H1 (cell line): ENCODE measurements at regions not wholly inside any gene's neighbourhood (a gene's known extent, or its start where the extent isn't known, plus 50 kb on each side); places are given as distances from the start of the nearest gene placed in this dataset.

ENCODE experiments used
- CTCF ChIA-PET: fragments of 300-600 bp; sonication (Branson Sonifier 250); formaldehyde crosslinking; loops from one replicate; lab custom pipeline; 2021; ENCODE audit not compliant: partially characterized antibody; lab: Charles Lee
- POLR2A ChIA-PET: fragments of 300-600 bp; sonication (Branson Sonifier 250); formaldehyde crosslinking; loops from one replicate; lab custom pipeline; 2021; ENCODE audit warnings: inconsistent platforms; ENCODE audit not compliant: partially characterized antibody; lab: Charles Lee
- DNase-seq, 2 experiments: peaks; one replicate each; pipeline versions ENCODE4 v3.0.0 to v3.0.0-alpha.2; 2010 to 2022; ENCODE audit warnings: low spot score in 2 of 2, low read depth in 1 of 2, mixed read lengths in 1 of 2
- FAIRE-seq: peaks from 2 replicates; lab custom pipeline; 2011; peaks lifted over from hg19 to GRCh38; lab: Jason Lieb, UNC
- H2AFZ ChIP-seq: 2 replicates; pipeline ENCODE4 v1.8.1; 2012; ENCODE audit warnings: low read length, inconsistent platforms
- H2AK5ac ChIP-seq: 2 replicates; pipeline ENCODE4 v1.6.1; 2013; ENCODE audit warnings: low read depth, low read length
- H2BK120ac ChIP-seq: replicated peaks from 2 replicates; pipeline ENCODE3; 2013; ENCODE audit warnings: low read depth, low read length, inconsistent platforms
- H2BK12ac ChIP-seq: 2 replicates; pipeline ENCODE4 v1.6.1; 2013; ENCODE audit warnings: low read depth, low read length
- H2BK15ac ChIP-seq: 2 replicates; pipeline ENCODE4 v1.6.1; 2013; ENCODE audit warnings: low read length
- H2BK20ac ChIP-seq: 2 replicates; pipeline ENCODE4 v1.6.1; 2013; ENCODE audit warnings: low read length
- H2BK5ac ChIP-seq: 2 replicates; pipeline ENCODE4 v1.6.1; 2013; ENCODE audit warnings: low read depth, low read length
- H3K14ac ChIP-seq: 2 replicates; pipeline ENCODE4 v1.6.1; 2013; ENCODE audit warnings: inconsistent platforms; ENCODE audit not compliant: insufficient read length
- H3K18ac ChIP-seq: 2 replicates; pipeline ENCODE4 v1.6.1; 2013; ENCODE audit warnings: low read length; ENCODE audit errors: extremely low read depth
- H3K23ac ChIP-seq: 2 replicates; pipeline ENCODE4 v1.6.1; 2013; ENCODE audit warnings: inconsistent platforms; ENCODE audit not compliant: insufficient read length
- H3K23me2 ChIP-seq: 2 replicates; pipeline ENCODE4 v1.6.1; 2013; ENCODE audit warnings: low read depth, low read length
- H3K27ac ChIP-seq: 2 replicates; pipeline ENCODE4 v1.6.1; 2011; ENCODE audit warnings: low read depth, low read length, inconsistent platforms
- H3K27me3 ChIP-seq, 4 experiments: replicated peaks in 1 of 4; 1 replicate in 1 of 4; 2 replicates in 3 of 4; pipeline versions ENCODE4 v1.6.1 to v1.8.1; 2011 to 2013; ENCODE audit warnings: low read length in 3 of 4, mild to moderate bottlenecking in 3 of 4, inconsistent platforms in 2 of 4, mixed read lengths in 2 of 4, moderate library complexity in 1 of 4; ENCODE audit not compliant: control insufficient read depth in 3 of 4, insufficient read depth in 3 of 4; ENCODE audit errors: extremely low read depth in 1 of 4
- H3K36me3 ChIP-seq, 4 experiments: 2 replicates each; pipeline versions ENCODE4 v1.6.1 to v1.8.1; 2011 to 2013; ENCODE audit warnings: mild to moderate bottlenecking in 4 of 4, low read length in 3 of 4, moderate library complexity in 2 of 4, control low read depth in 1 of 4, inconsistent platforms in 1 of 4; ENCODE audit not compliant: insufficient read depth in 4 of 4, control insufficient read depth in 2 of 4
- H3K4ac ChIP-seq: replicated peaks from 2 replicates; pipeline ENCODE3; 2013; ENCODE audit warnings: low read length, low read depth, mixed read lengths, inconsistent platforms; ENCODE audit not compliant: insufficient read length
- H3K4me1 ChIP-seq, 4 experiments: replicated peaks in 1 of 4; 1 replicate in 1 of 4; 2 replicates in 3 of 4; pipeline versions ENCODE4 v1.6.1 to v1.8.1; 2011 to 2013; ENCODE audit warnings: low read length in 3 of 4, inconsistent platforms in 2 of 4, mixed read lengths in 1 of 4; ENCODE audit not compliant: insufficient read depth in 4 of 4, control insufficient read depth in 3 of 4
- H3K4me2 ChIP-seq, 2 experiments: 2 replicates each; pipeline versions ENCODE4 v1.6.1 to v1.8.1; 2011 to 2013; ENCODE audit warnings: low read depth in 2 of 2, low read length in 2 of 2, control low read depth in 1 of 2, inconsistent platforms in 1 of 2, mild to moderate bottlenecking in 1 of 2; ENCODE audit not compliant: insufficient read depth in 1 of 2
- H3K4me3 ChIP-seq, 4 experiments: fragments of 200-600, 300-600 bp in 1 of 4; sonication (generic), shearing (Covaris generic), sonication (Bioruptor Twin) in 1 of 4; 2 replicates each; pipeline versions ENCODE4 v1.5.1 to v1.8.1; 2011 to 2016; ENCODE audit warnings: low read length in 4 of 4, low read depth in 3 of 4, control low read depth in 2 of 4, inconsistent platforms in 2 of 4, mild to moderate bottlenecking in 2 of 4, mixed read lengths in 1 of 4, moderate library complexity in 1 of 4; ENCODE audit not compliant: insufficient read depth in 2 of 4; ENCODE audit errors: extremely low read depth in 1 of 4
- H3K56ac ChIP-seq: replicated peaks from 2 replicates; pipeline ENCODE3; 2013; ENCODE audit warnings: low read depth, mild to moderate bottlenecking, mixed read lengths, low read length, inconsistent platforms; ENCODE audit not compliant: insufficient read length
- H3K79me1 ChIP-seq: 2 replicates; pipeline ENCODE4 v1.6.1; 2013; ENCODE audit warnings: low read depth, low read length, control low read depth
- H3K79me2 ChIP-seq, 2 experiments: 2 replicates each; pipeline versions ENCODE4 v1.6.1 to v1.8.1; 2012 to 2013; ENCODE audit warnings: low read length in 2 of 2, mild to moderate bottlenecking in 2 of 2, inconsistent platforms in 1 of 2; ENCODE audit not compliant: insufficient read depth in 2 of 2, control insufficient read depth in 1 of 2
- H3K9ac ChIP-seq, 4 experiments: replicated peaks in 1 of 4; 1 replicate in 1 of 4; 2 replicates in 3 of 4; pipeline versions ENCODE4 v1.6.1 to v1.8.1; 2011 to 2013; ENCODE audit warnings: low read depth in 3 of 4, low read length in 3 of 4, control low read depth in 2 of 4, mild to moderate bottlenecking in 2 of 4, moderate library complexity in 2 of 4, inconsistent platforms in 1 of 4; ENCODE audit errors: extremely low read depth in 1 of 4
- H3K9me3 ChIP-seq, 2 experiments: 2 replicates each; pipeline versions ENCODE4 v1.6.1 to v1.8.1; 2012 to 2013; ENCODE audit warnings: mild to moderate bottlenecking in 2 of 2, moderate library complexity in 2 of 2, control low read depth in 1 of 2, inconsistent platforms in 1 of 2, low read depth in 1 of 2, low read length in 1 of 2, mixed read lengths in 1 of 2; ENCODE audit not compliant: insufficient read depth in 2 of 2
- H4K20me1 ChIP-seq, 2 experiments: replicated peaks in 1 of 2; 2 replicates each; pipeline versions ENCODE3 to v1.8.1; 2011 to 2013; ENCODE audit warnings: inconsistent platforms in 2 of 2, low read length in 2 of 2, mild to moderate bottlenecking in 1 of 2; ENCODE audit not compliant: insufficient read depth in 2 of 2, control insufficient read depth in 1 of 2
- H4K5ac ChIP-seq: 2 replicates; pipeline ENCODE4 v1.6.1; 2013; ENCODE audit warnings: low read length, low read depth, mixed read lengths, inconsistent platforms; ENCODE audit not compliant: insufficient read length
- H4K8ac ChIP-seq: 2 replicates; pipeline ENCODE4 v1.8.0; 2013; ENCODE audit warnings: mild to moderate bottlenecking, moderate library complexity, low read length, inconsistent platforms; ENCODE audit not compliant: insufficient read depth; ENCODE audit errors: extremely low read depth
- H4K91ac ChIP-seq: replicated peaks from 2 replicates; pipeline ENCODE3; 2013; ENCODE audit warnings: low read length, mixed read lengths, inconsistent platforms; ENCODE audit not compliant: insufficient read length
- BRCA1 ChIP-seq: IDR thresholded peaks from 2 replicates; pipeline ENCODE4 v1.6.1; 2012; ENCODE audit warnings: low read depth, low read length, improper control_type of control experiment
- CREB1 ChIP-seq: IDR thresholded peaks from 2 replicates; pipeline ENCODE4 v1.6.1; 2012; ENCODE audit warnings: inconsistent platforms
- HDAC6 ChIP-seq: IDR thresholded peaks from one replicate; pipeline ENCODE4 v1.7.1; 2012; ENCODE audit warnings: low read depth, mild to moderate bottlenecking, inconsistent platforms, low read length, moderate library complexity
- JUN ChIP-seq: IDR thresholded peaks from 2 replicates; pipeline ENCODE4 v1.6.1; 2011; ENCODE audit warnings: low read depth, mild to moderate bottlenecking, improper control_type of control experiment, low read length
- MAFK ChIP-seq: IDR thresholded peaks from 2 replicates; pipeline ENCODE4 v1.6.1; 2012; ENCODE audit warnings: low read depth, mild to moderate bottlenecking, improper control_type of control experiment, low read length
- SIRT6 ChIP-seq: IDR thresholded peaks from one replicate; pipeline ENCODE4 v1.7.1; 2012; ENCODE audit warnings: low read length, inconsistent platforms
- SIX5 ChIP-seq: IDR thresholded peaks from 2 replicates; pipeline ENCODE4 v1.6.1; 2011; ENCODE audit warnings: mild to moderate bottlenecking, low read depth, low read length
- SP1 ChIP-seq: IDR thresholded peaks from 2 replicates; pipeline ENCODE4 v1.6.1; 2011; ENCODE audit warnings: low read depth, low read length
- SRF ChIP-seq: IDR thresholded peaks from 2 replicates; pipeline ENCODE4 v1.6.1; 2011; ENCODE audit warnings: mild to moderate bottlenecking, low read depth, low read length, moderate library complexity
- WGBS, 2 experiments: shearing (Covaris generic) in 1 of 2; methylation state at CpG; one replicate each; pipeline versions ENCODE4 v1.1.6 to v1.1.7; 2013 to 2015; ENCODE audit warnings: low lambda C conversion rate in 2 of 2, mixed read lengths in 2 of 2, inconsistent platforms in 1 of 2, low coverage in 1 of 2, missing lambda C conversion rate in 1 of 2; ENCODE audit not compliant: insufficient replicate concordance in 2 of 2, insufficient coverage in 1 of 2, insufficient read length in 1 of 2; ENCODE audit errors: extremely low coverage in 1 of 2, missing lambda C conversion rate in 1 of 2; 5-methylcytosine and 5-hydroxymethylcytosine counted together
- TF ChIP-seq, protein P1 (sequence below): IDR thresholded peaks from 2 replicates; pipeline ENCODE4 v1.6.1; 2011; ENCODE audit warnings: low read depth, mild to moderate bottlenecking, low read length; ENCODE audit not compliant: insufficient read depth

DNA sequence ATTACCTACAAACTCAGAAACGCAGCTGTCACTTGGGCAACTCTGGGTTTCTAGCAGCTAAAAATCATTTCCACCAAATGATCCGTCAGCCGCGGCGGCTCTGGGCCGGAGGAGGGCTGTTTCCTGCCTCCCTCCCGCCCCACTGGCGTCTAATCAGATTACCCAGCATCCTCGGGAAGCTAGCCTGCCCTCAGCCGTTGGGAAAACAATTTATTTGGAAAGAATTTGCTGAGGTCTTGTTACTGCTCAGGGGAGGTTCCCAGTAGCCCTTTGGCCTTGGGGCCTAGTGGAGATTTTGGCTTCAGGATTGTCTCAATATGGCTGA is 65.0 kb upstream of the ADGRA1 start:
- ChIA-PET POLR2A (no interaction called here), CTCF (interaction anchor here (0.6 to 1.5 kb wide), 4 partner anchors 9 to 140 kb away, joined by 3 to 4 read pairs (median 4); no protein-coding TSS in a partner anchor)
- no peak overlapping the region for H4K91ac ChIP-seq
- no peak overlapping the region for H3K4ac ChIP-seq
- H3K79me1 ChIP-seq = no peaks in the 10 kb centered on the region
- no peak overlapping the region for H2BK12ac ChIP-seq
- H2AFZ ChIP-seq = no peak overlapping the region
- H3K9me3 ChIP-seq = no peaks in the 10 kb centered on the region
- no peak overlapping the region for H2BK20ac ChIP-seq
- H2BK15ac ChIP-seq = no peak overlapping the region
- 90% methylated on average over 10 of the region's 10 CpGs; no CpG with 5 or more reads in 1 of the 2 experiments for WGBS, 2 experiments
- H3K14ac ChIP-seq = no peak overlapping the region
- no peak overlapping the region for H4K8ac ChIP-seq
- no peaks in the 10 kb centered on the region for H3K23me2 ChIP-seq
- no peak overlapping the region for H3K27ac ChIP-seq
- H3K9ac ChIP-seq = no peak overlapping the region
- no peak for DNase-seq
- no peaks in the 10 kb centered on the region for H4K20me1 ChIP-seq
- no peak overlapping the region for H3K18ac ChIP-seq
- no peak overlapping the region for H3K4me3 ChIP-seq
- H3K56ac ChIP-seq = no peak overlapping the region
- H3K36me3 ChIP-seq = no peaks in the 10 kb centered on the region
- H3K4me1 ChIP-seq = peaks cover 0 to 10% (median 5%) of the 10 kb centered on the region in 4 experiments; a peak in 4 of 7 replicates
- H4K5ac ChIP-seq = no peak overlapping the region
- no peak overlapping the region for H2AK5ac ChIP-seq
- no peak overlapping the region for H3K4me2 ChIP-seq
- no peaks in the 10 kb centered on the region for H3K79me2 ChIP-seq
- FAIRE-seq = no peak
- H3K23ac ChIP-seq = no peak overlapping the region
- H2BK5ac ChIP-seq = no peak overlapping the region
- TF ChIP-seq HDAC6 = no peak
- TF ChIP-seq SP1 = no peak
- TF ChIP-seq, protein P1, sequence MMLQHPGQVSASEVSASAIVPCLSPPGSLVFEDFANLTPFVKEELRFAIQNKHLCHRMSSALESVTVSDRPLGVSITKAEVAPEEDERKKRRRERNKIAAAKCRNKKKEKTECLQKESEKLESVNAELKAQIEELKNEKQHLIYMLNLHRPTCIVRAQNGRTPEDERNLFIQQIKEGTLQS = no peak
- no peak for TF ChIP-seq CREB1
- TF ChIP-seq SIRT6 = no peak
- no peak for TF ChIP-seq MAFK
- no peak for TF ChIP-seq SRF
- no peak for TF ChIP-seq SIX5
- no peak for TF ChIP-seq BRCA1
- no peak for TF ChIP-seq JUN
- no peak overlapping the region for H2BK120ac ChIP-seq
- H3K27me3 ChIP-seq = peaks cover 0 to 5% (median 0%) of the 10 kb centered on the region in 4 experiments; a peak in 3 of 7 replicates
